ENCODE measurements at regions not wholly inside any gene's neighbourhood (a gene's known extent, or its start where the extent isn't known, plus 50 kb on each side); places are given as distances from the start of the nearest gene placed in this dataset.

DNA sequence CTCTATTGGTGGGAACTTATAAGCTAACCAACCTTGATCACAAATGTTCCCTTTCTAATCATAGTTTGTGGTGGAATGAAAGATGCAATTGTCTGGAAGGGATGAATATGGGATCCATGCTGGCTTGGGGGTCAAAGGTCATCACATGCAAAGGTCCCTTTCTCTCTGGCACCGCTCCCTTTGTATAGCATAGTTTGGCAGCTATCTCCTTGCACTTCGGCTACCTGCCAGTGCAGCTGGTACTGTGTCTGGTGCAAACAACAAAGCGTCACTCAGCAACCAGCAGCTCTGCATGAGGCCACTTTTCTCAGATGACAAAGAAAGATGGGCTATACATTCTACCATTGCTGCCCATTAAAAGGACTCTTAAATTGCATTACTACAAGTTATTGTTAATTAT, 188.2 kb upstream of the NFIA start:
- Histone ChIP-seq H3K4me2 (ENCODE audit: control insufficient read depth, extremely low read depth, insufficient read depth, low read depth, low read length) (no peak overlapping the region), H4K20me1 (ENCODE audit: control insufficient read depth, extremely low read depth, insufficient read depth, low read length) (no peaks in the 10 kb centered on the region), H3K27ac (ENCODE audit: control insufficient read depth, insufficient read depth, low read length) (no peak overlapping the region), H3K9me3 (ENCODE audit: control insufficient read depth, low read depth, low read length) (no peaks in the 10 kb centered on the region), H3K79me2 (ENCODE audit: control insufficient read depth, insufficient read depth, low read length) (no peaks in the 10 kb centered on the region), H3K4me1 (ENCODE audit: control insufficient read depth, extremely low read depth, insufficient read depth, low read length) (no peaks in the 10 kb centered on the region), H2AFZ (ENCODE audit: control insufficient read depth, low read length) (no peak overlapping the region), H3K9me1 (ENCODE audit: control insufficient read depth, extremely low read depth, insufficient read depth, low read length) (no peaks in the 10 kb centered on the region), H3K36me3 (ENCODE audit: control insufficient read depth in 2 of 2, extremely low read depth in 1 of 2, insufficient read depth in 2 of 2, low read length in 2 of 2) (no peaks in the 10 kb centered on the region), H3K27me3 (ENCODE audit: control insufficient read depth, extremely low read depth, insufficient read depth, low read length) (peaks cover 17% of the 10 kb centered on the region), H3K9ac (ENCODE audit: control insufficient read depth, extremely low read depth, insufficient read depth, low read length) (no peak overlapping the region), H3K4me3 (ENCODE audit: control insufficient read depth in 2 of 3, extremely low read depth in 1 of 3, insufficient read depth in 2 of 3, low read depth in 1 of 3, low read length in 3 of 3) (no peak overlapping the region)
- DNase-seq (ENCODE audit: low read depth, low spot score) (no peak), FAIRE-seq (no peak)
- dilution Hi-C loops (cut with MboI; ENCODE audit: extremely low pct_ligation_motif_present, low sequenced_read_pairs), result no loop called here
- no peak for TF ChIP-seq EZH2 (IDR thresholded peaks at IDR 0.05; ENCODE audit: low read length)
- TF ChIP-seq, protein P1, sequence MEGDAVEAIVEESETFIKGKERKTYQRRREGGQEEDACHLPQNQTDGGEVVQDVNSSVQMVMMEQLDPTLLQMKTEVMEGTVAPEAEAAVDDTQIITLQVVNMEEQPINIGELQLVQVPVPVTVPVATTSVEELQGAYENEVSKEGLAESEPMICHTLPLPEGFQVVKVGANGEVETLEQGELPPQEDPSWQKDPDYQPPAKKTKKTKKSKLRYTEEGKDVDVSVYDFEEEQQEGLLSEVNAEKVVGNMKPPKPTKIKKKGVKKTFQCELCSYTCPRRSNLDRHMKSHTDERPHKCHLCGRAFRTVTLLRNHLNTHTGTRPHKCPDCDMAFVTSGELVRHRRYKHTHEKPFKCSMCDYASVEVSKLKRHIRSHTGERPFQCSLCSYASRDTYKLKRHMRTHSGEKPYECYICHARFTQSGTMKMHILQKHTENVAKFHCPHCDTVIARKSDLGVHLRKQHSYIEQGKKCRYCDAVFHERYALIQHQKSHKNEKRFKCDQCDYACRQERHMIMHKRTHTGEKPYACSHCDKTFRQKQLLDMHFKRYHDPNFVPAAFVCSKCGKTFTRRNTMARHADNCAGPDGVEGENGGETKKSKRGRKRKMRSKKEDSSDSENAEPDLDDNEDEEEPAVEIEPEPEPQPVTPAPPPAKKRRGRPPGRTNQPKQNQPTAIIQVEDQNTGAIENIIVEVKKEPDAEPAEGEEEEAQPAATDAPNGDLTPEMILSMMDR (optimal IDR thresholded peaks at IDR 0.05 in 1 of 3, IDR thresholded peaks at IDR 0.05 in 1 of 3, conservative IDR thresholded peaks at IDR 0.05 in 1 of 3; ENCODE audit: extremely low read depth in 1 of 3, insufficient read depth in 2 of 3, low read length in 3 of 3), result no peak

DNA sequence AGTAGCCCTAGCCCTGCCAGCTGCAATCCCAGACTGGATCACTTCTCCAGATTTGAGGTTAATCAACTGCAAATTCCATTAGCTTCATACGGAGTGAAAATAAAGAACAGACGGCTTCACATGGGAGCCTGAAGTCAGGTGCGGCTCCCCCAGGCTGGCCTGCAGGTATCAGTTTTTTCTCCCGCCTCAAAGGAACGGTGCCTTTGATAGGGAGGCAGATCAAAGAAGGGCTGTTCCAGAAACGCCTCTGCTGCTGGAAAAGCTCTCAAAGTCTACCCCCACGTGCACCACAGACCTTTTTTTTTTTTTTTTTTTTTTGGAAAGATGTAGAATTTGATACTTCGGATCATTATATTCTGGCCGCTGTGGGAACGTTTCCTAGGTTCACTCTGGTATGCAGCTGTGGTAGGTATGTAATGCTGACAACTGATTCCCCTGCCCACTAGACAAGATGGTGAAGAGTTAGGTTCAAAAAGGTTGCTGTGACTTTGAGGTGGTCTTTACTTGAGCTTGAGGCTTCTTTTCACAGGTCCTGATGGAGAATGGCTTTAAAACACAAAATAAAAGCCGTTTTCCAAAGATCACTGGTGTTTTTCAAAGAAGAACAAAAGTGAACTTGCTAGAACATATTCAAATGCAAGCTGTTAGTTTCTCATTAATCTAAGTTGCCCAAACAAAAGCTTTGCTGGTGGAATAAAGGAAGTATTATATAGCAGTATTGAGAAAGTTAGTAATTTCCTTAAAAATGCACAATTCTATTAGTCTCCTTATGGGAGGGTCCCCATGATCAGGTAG, 189.0 kb upstream of the NFIA start:
- H3K9ac ChIP-seq (ENCODE audit: control insufficient read depth, extremely low read depth, insufficient read depth, low read length), result no peak overlapping the region
- no peak overlapping the region for H3K27ac ChIP-seq (ENCODE audit: control insufficient read depth, insufficient read depth, low read length)
- no peaks in the 10 kb centered on the region for H3K36me3 ChIP-seq (ENCODE audit: control insufficient read depth in 2 of 2, extremely low read depth in 1 of 2, insufficient read depth in 2 of 2, low read length in 2 of 2)
- TF ChIP-seq, protein P1 (optimal IDR thresholded peaks at IDR 0.05 in 1 of 3, IDR thresholded peaks at IDR 0.05 in 1 of 3, conservative IDR thresholded peaks at IDR 0.05 in 1 of 3; ENCODE audit: extremely low read depth in 1 of 3, insufficient read depth in 2 of 3, low read length in 3 of 3), result no peak
- no peak for TF ChIP-seq EZH2 (IDR thresholded peaks at IDR 0.05; ENCODE audit: low read length)
- H2AFZ ChIP-seq (ENCODE audit: control insufficient read depth, low read length), result no peak overlapping the region
- H3K27me3 ChIP-seq (ENCODE audit: control insufficient read depth, extremely low read depth, insufficient read depth, low read length), result peaks cover 20% of the 10 kb centered on the region
- dilution Hi-C loops (cut with MboI; ENCODE audit: extremely low pct_ligation_motif_present, low sequenced_read_pairs), result no loop called here
- FAIRE-seq (no peak), DNase-seq (ENCODE audit: low read depth, low spot score) (no peak)
- no peak overlapping the region for H3K4me2 ChIP-seq (ENCODE audit: control insufficient read depth, extremely low read depth, insufficient read depth, low read depth, low read length)
- H3K9me1 ChIP-seq (ENCODE audit: control insufficient read depth, extremely low read depth, insufficient read depth, low read length), result no peaks in the 10 kb centered on the region
- no peaks in the 10 kb centered on the region for H3K79me2 ChIP-seq (ENCODE audit: control insufficient read depth, insufficient read depth, low read length)
- no peaks in the 10 kb centered on the region for H4K20me1 ChIP-seq (ENCODE audit: control insufficient read depth, extremely low read depth, insufficient read depth, low read length)
- H3K9me3 ChIP-seq (ENCODE audit: control insufficient read depth, low read depth, low read length), result no peaks in the 10 kb centered on the region
- no peaks in the 10 kb centered on the region for H3K4me1 ChIP-seq (ENCODE audit: control insufficient read depth, extremely low read depth, insufficient read depth, low read length)
- H3K4me3 ChIP-seq (ENCODE audit: control insufficient read depth in 2 of 3, extremely low read depth in 1 of 3, insufficient read depth in 2 of 3, low read depth in 1 of 3, low read length in 3 of 3), result no peak overlapping the region

Data from keratinocyte (primary cell).